Skeletal muscle tissue (tissue), 3 donors: ENCODE measurements at regions not wholly inside any gene's neighbourhood (a gene's known extent, or its start where the extent isn't known, plus 50 kb on each side); places are given as distances from the start of the nearest gene placed in this dataset.

Experiments used
- H3K27ac ChIP-seq: one replicate; pipeline ENCODE4 v1.7.0; 2013; ENCODE audit warnings: mild to moderate bottlenecking, low read depth, low read length, inconsistent platforms
- H3K27me3 ChIP-seq, 3 donors: one replicate each; pipeline ENCODE4 v1.7.0; 2013; ENCODE audit warnings: low read length in 3 of 3; ENCODE audit not compliant: control insufficient read depth in 3 of 3, insufficient read depth in 3 of 3
- H3K36me3 ChIP-seq, 3 donors: one replicate each; pipeline ENCODE4 v1.7.0; 2013; ENCODE audit warnings: low read length in 3 of 3; ENCODE audit not compliant: control insufficient read depth in 3 of 3, insufficient read depth in 3 of 3
- H3K4me1 ChIP-seq, 3 donors: one replicate each; pipeline ENCODE4 v1.7.0; 2013; ENCODE audit warnings: low read length in 3 of 3, mild to moderate bottlenecking in 3 of 3; ENCODE audit not compliant: control insufficient read depth in 3 of 3, insufficient read depth in 3 of 3
- H3K4me3 ChIP-seq, 3 donors: one replicate each; pipeline ENCODE4 v1.7.0; 2013; ENCODE audit warnings: low read length in 3 of 3
- H3K9ac ChIP-seq, 3 donors: one replicate each; pipeline ENCODE4 v1.7.0; 2013; ENCODE audit warnings: low read length in 3 of 3, mild to moderate bottlenecking in 3 of 3, moderate library complexity in 2 of 3, low read depth in 1 of 3
- H3K9me3 ChIP-seq, 3 donors: one replicate each; pipeline ENCODE4 v1.7.0; 2013; ENCODE audit warnings: low read length in 3 of 3; ENCODE audit not compliant: control insufficient read depth in 3 of 3
- donor health status: Osteomylitis.

DNA sequence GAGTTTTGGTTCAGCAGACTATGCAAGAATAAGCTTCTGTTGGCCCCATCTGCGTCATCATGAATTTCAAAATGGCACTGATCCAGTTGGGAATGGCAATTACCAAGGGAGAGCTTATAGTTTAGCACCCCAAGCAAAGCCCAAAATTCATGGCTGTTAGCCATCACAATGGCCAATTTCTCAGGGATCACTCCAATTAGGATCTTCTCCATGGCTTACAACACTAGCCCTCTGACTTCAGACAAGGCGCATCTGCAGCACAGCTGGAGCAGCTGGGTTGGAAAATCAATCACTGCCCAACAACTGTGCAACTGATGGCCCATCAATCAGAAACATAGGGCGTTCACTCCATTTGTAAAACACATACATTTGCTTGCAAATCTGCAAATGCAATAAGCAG lies 273.6 kb downstream of the SRBD1 start:
- Histone ChIP-seq H3K4me3 (no peak overlapping the region), H3K9me3 (no peaks in the 10 kb centered on the region), H3K4me1 (no peaks in the 10 kb centered on the region), H3K9ac (no peak overlapping the region), H3K36me3 (no peaks in the 10 kb centered on the region), H3K27ac (no peak overlapping the region), H3K27me3 (peaks cover 0 to 3% (median 0%) of the 10 kb centered on the region in 3 donors)

DNA sequence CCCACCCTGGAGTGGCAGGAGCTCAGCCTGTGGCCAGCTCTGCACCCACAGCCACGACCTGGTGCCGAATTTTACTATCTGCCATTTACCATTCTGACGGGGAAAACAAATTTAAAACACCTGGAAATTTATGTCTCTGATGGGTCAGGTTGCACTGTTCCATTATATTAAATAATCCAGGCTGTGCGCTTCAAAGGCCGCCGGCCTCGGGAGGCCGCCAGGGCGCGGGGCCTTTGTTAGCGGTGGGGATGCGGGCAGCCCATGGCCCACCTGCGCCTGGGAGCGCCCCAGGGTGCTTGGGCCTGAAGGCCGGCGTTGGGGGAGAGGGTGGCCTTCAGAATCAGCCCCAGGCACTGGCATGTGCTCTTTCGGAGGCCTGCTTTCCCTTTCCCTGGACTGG lies 276.9 kb downstream of the SRBD1 start:
- Histone ChIP-seq H3K9me3 (no peaks in the 10 kb centered on the region), H3K27me3 (peaks cover 0 to 3% (median 0%) of the 10 kb centered on the region in 3 donors), H3K36me3 (no peaks in the 10 kb centered on the region), H3K4me3 (no peak overlapping the region), H3K9ac (no peak overlapping the region), H3K4me1 (peaks cover 0 to 5% (median 2%) of the 10 kb centered on the region in 3 donors), H3K27ac (no peak overlapping the region)

DNA sequence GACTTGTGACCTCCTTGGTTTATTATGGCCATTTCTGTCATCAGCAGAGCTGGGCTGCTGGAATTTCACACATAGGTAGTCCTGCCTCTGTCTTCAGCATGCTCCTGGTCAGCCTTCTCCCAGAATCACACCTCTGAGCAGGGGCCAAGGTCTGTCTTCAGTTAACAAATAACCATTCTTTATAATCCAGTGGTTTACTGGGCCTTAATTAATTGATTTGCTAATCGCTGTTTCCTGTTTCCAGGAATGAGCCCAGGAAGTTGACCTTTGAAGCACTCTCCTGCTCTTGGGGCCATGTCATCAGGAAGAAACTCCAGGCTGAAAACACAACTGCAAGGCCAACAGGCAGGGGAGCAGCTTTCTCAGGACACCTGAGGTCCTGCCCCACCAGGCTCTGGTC lies 278.5 kb downstream of the SRBD1 start:
- Histone ChIP-seq H3K27ac (no peak overlapping the region), H3K4me3 (no peak overlapping the region), H3K36me3 (no peaks in the 10 kb centered on the region), H3K27me3 (peaks cover 0 to under 1% (median 0%) of the 10 kb centered on the region in 3 donors), H3K9me3 (no peaks in the 10 kb centered on the region), H3K4me1 (peaks cover 0 to 5% (median 2%) of the 10 kb centered on the region in 3 donors), H3K9ac (no peak overlapping the region)

DNA sequence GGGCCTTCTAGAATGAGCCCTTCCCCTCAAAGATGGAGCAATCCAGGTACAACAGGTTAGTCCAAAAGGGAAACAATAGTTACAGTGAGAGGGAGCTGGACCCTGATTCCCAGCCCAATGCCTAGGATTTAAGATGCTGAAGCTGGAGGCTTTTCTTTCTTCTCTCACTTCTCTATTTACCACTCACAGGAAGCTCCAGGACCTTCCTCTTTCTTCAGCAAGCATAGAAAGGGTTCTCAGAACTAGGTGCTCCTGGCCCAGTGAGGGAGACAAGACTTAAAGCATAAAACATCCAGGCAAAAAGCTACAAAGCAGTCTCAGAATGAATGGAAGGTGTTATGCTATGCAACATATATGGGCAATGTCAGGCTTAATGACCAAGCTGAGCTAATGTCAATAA lies 279.0 kb downstream of the SRBD1 start:
- Histone ChIP-seq H3K36me3 (no peaks in the 10 kb centered on the region), H3K27ac (no peak overlapping the region), H3K27me3 (no peaks in the 10 kb centered on the region), H3K9ac (no peak overlapping the region), H3K9me3 (no peaks in the 10 kb centered on the region), H3K4me1 (peaks cover 0 to 5% (median 2%) of the 10 kb centered on the region in 3 donors), H3K4me3 (no peak overlapping the region)

DNA sequence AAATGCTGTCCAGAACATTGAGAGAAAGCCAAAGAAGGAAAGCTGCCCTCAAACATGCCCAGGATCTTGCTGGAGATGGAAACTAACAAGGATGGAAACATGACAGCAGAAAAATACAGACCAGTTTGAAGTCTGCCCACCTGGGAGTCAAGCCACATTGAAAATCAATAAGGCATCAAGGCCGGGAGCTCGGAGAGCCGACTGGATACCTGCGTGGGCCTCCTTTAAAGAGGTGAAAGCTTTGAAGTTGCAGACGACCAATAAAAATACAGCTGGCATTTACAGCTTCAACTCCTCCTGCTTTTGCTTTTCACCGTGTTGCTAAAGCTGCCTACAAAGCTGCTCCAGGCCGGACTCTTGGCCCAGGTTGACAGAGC lies 279.7 kb downstream of the SRBD1 start:
- Histone ChIP-seq H3K9me3 (no peaks in the 10 kb centered on the region), H3K4me3 (no peak overlapping the region), H3K27me3 (no peaks in the 10 kb centered on the region), H3K27ac (no peak overlapping the region), H3K9ac (no peak overlapping the region), H3K36me3 (no peaks in the 10 kb centered on the region), H3K4me1 (peaks cover 0 to 5% (median 2%) of the 10 kb centered on the region in 3 donors)

DNA sequence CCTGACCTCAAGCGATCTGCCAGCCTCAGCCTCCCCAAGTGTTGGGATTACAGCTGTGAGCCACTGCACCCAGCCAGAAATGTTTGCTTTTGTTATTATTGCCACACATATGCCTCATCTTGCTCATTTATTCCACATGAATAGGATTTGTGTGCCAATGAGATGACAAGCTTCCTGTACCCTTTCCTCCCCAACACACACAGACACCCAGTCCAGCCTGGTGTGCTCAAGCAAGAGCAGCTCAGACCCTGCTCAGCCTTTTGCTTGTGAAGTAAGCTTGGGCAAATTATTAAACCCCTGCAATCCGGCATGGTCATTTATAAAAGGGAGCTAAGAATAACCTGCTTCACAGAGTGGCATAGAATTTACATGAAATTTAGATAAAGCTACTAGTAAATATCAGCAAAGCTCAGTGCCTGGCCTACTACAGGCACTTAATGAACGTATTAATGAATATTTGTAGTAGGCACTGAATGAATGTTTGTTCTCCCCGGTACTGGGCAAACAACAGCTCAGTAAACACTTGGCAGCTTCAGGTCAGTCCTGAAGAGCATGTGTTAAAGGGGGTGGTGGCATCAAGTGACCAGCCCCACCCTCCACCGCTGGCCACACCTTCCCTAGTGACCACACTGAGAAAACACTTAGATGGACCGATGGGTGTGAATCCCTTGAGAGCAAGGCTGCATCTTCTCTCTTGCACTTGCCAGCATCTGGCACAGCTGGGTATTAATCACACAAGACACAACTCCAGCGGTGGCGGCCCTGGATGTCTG lies 280.2 kb downstream of the SRBD1 start:
- no peaks in the 10 kb centered on the region for H3K9me3 ChIP-seq
- no peaks in the 10 kb centered on the region for H3K27me3 ChIP-seq
- no peak overlapping the region for H3K4me3 ChIP-seq
- peaks cover 0 to 5% (median 2%) of the 10 kb centered on the region in 3 donors for H3K4me1 ChIP-seq
- H3K36me3 ChIP-seq, result no peaks in the 10 kb centered on the region
- no peak overlapping the region for H3K9ac ChIP-seq
- H3K27ac ChIP-seq, result no peak overlapping the region

DNA sequence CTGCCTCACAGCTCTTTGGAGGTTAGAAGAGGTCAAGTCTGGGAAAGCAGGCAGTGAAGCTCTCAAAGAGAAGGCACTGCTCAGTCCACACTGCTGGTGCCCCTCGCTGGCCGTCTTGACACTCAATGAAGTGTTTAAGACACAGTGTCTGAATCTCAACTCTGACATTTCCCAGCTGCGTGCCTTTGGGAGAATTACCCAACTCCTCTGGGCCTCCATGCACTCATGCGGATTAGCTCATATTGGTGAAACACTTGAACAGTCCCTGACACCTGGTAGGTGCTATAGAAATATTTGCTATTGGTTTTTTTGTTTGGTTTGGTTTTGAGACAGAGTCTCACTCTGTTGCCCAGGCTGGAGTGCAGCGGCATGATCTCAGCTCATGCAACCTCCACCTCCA lies 281.0 kb downstream of the SRBD1 start:
- Histone ChIP-seq H3K36me3 (no peaks in the 10 kb centered on the region), H3K27ac (no peak overlapping the region), H3K4me1 (peaks cover 0 to 5% (median 2%) of the 10 kb centered on the region in 3 donors), H3K9me3 (no peaks in the 10 kb centered on the region), H3K27me3 (no peaks in the 10 kb centered on the region), H3K9ac (no peak overlapping the region), H3K4me3 (no peak overlapping the region)

DNA sequence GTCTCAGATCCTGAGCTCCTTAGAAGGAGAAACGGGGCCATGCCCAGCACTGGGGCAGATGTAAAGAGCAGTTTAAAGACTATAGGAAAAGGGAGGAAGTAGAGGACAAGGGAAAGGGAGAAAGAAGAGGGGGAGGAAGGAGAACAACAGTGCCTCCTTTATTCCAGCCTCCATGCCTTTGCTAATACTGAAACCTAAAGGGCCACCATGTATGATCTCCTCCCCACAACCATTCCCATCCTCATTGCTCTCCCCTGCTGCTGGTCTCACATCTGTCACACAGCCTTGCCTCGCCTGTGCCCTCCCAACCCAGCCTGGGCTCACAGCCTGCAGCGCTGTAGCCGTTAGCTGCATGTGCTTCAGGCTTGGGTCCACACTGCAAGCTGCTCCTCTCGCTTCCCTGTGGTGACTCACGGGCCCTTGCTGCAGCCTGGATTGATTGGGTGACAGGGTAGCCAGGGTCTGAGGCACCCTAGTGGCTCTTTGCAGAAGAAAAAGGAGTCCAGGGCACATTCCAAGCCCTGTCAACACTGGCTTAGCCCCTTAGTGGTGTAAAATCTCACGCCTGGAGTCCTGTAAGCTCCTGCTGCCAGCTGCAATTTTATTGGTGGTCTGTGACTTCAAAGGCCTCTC lies 281.9 kb downstream of the SRBD1 start:
- Histone ChIP-seq H3K9me3 (peaks cover 0 to 2% (median 0%) of the 10 kb centered on the region in 3 donors), H3K4me3 (no peak overlapping the region), H3K27ac (no peak overlapping the region), H3K36me3 (no peaks in the 10 kb centered on the region), H3K27me3 (no peaks in the 10 kb centered on the region), H3K9ac (no peak overlapping the region), H3K4me1 (peaks cover 0 to 5% (median 2%) of the 10 kb centered on the region in 3 donors)

DNA sequence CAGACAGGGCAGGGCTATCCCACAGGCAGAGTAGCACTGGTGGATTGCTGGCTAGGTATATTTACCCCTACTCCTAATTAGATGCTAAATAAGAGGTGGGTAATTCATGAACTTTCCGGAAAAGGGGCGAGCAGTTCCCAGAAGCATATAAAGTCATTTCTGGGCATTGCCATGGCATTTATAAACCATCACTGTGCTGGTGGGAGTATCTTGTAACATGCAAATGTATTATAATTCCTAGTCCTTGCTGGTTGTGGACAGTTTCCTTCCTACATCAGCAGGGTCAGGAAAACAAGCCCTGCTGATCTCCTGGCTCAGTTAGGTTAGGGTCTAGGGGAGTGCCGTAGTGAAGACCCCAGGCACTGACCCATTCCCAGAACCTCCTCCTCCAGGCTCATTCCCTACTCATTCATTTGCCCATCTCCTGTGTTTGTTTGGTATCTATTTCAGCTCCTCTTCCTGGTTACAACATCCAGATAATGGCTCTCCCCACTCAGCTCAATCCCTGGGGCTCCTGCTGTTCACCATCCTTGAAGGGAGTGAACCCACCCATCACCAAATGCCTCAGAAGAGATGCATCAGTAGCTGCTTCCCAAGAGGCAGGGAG lies 282.7 kb downstream of the SRBD1 start:
- H3K4me3 ChIP-seq, result no peak overlapping the region
- H3K9me3 ChIP-seq, result peaks cover 0 to 8% (median 0%) of the 10 kb centered on the region in 3 donors
- H3K9ac ChIP-seq, result no peak overlapping the region

DNA sequence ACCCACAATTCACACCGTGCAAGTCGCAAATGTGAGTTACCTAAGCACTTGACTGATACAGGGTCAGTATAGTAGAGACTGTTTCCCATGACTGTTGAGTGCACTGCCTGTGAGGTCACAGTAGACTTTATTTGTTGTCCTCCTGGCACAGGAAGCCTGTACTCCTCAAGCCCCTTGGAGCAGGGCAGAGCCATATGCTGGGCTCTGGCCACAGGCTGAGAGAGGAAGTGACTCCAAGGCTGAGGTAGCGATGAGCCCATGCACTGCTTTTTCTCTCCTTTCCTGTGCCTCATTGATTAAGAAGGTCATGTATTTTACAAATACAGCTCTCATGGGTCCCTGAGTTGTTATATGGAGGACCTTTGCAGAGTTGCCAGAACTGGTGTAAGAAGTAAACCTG lies 287.7 kb downstream of the SRBD1 start:
- no peaks in the 10 kb centered on the region for H3K4me1 ChIP-seq
- H3K27me3 ChIP-seq, result no peaks in the 10 kb centered on the region
- H3K4me3 ChIP-seq, result no peak overlapping the region
- H3K36me3 ChIP-seq, result no peaks in the 10 kb centered on the region
- H3K9me3 ChIP-seq, result peaks cover 0 to 9% (median 0%) of the 10 kb centered on the region in 3 donors
- H3K27ac ChIP-seq, result no peak overlapping the region
- H3K9ac ChIP-seq, result no peak overlapping the region

More for the DNA sequence above, 282.7 kb downstream of the SRBD1 start:
- Histone ChIP-seq H3K27me3 (no peaks in the 10 kb centered on the region), H3K27ac (no peak overlapping the region), H3K4me1 (peaks cover 0 to 5% (median 2%) of the 10 kb centered on the region in 3 donors), H3K36me3 (no peaks in the 10 kb centered on the region)
